Fibroblast of lung (primary cell): ENCODE measurements at regions not wholly inside any gene's neighbourhood (a gene's known extent, or its start where the extent isn't known, plus 50 kb on each side); places are given as distances from the start of the nearest gene placed in this dataset.
A peak's percentile ranks its signal among the peaks of the same experiment; 100 is the strongest.
"Not testable (repeated sequence)": the region's sequence is repeated elsewhere in the genome, so short reads cannot be mapped to it uniquely, and the experiment has no call there.

Source experiments
- DNase-seq, 2 donors: peaks; one replicate each; pipeline versions ENCODE4 v3.0.0 to v3.0.0-alpha.2; 2010; ENCODE audit warnings: low read depth in 2 of 2
- H2AFZ ChIP-seq: 2 replicates; pipeline ENCODE4 v1.5.1; 2012; ENCODE audit warnings: low read length, control low read depth, inconsistent platforms
- H3K27ac ChIP-seq: 2 replicates; pipeline ENCODE4 v1.5.1; 2011; ENCODE audit warnings: low read length, control low read depth; ENCODE audit not compliant: insufficient read depth
- H3K27me3 ChIP-seq: 2 replicates; pipeline ENCODE4 v1.5.1; 2011; ENCODE audit warnings: mild to moderate bottlenecking, low read length; ENCODE audit not compliant: control insufficient read depth, insufficient read depth
- H3K36me3 ChIP-seq: 2 replicates; pipeline ENCODE4 v1.5.1; 2011; ENCODE audit warnings: low read length; ENCODE audit not compliant: control insufficient read depth, insufficient read depth
- H3K4me1 ChIP-seq: 2 replicates; pipeline ENCODE4 v1.5.1; 2011; ENCODE audit warnings: low read length; ENCODE audit not compliant: control insufficient read depth, insufficient read depth; ENCODE audit errors: extremely low read depth
- H3K4me2 ChIP-seq: 2 replicates; pipeline ENCODE4 v1.5.1; 2011; ENCODE audit warnings: low read length, control low read depth; ENCODE audit not compliant: insufficient read depth; ENCODE audit errors: extremely low read depth
- H3K4me3 ChIP-seq, 4 experiments: fragments of 200-600 bp in 1 of 4; sonication (generic) in 1 of 4; replicated peaks in 1 of 4; 2 replicates each; pipeline ENCODE4 v1.5.1; 2011 to 2016; ENCODE audit warnings: low read length in 4 of 4, low read depth in 3 of 4, mild to moderate bottlenecking in 3 of 4, control low read depth in 2 of 4, inconsistent platforms in 1 of 4, mixed read lengths in 1 of 4; ENCODE audit not compliant: insufficient read depth in 1 of 4; ENCODE audit errors: control extremely low read depth in 1 of 4
- H3K79me2 ChIP-seq: 2 replicates; pipeline ENCODE4 v1.5.1; 2012; ENCODE audit warnings: mild to moderate bottlenecking, low read length, inconsistent platforms; ENCODE audit not compliant: control insufficient read depth, insufficient read depth
- H3K9ac ChIP-seq: 2 replicates; pipeline ENCODE4 v1.5.1; 2011; ENCODE audit warnings: mild to moderate bottlenecking, low read length, control low read depth; ENCODE audit not compliant: insufficient read depth
- H3K9me3 ChIP-seq: 2 replicates; pipeline ENCODE4 v1.5.1; 2012; ENCODE audit warnings: low read depth, low read length; ENCODE audit not compliant: control insufficient read depth, insufficient read depth
- H4K20me1 ChIP-seq: 2 replicates; pipeline ENCODE4 v1.5.1; 2011; ENCODE audit warnings: low read length; ENCODE audit not compliant: control insufficient read depth, insufficient read depth; ENCODE audit errors: extremely low read depth
- CTCF ChIP-seq, 2 donors: IDR thresholded peaks in 1 of 2; conservative IDR thresholded peaks in 1 of 2; 1 replicate in 1 of 2; 2 replicates in 1 of 2; pipeline ENCODE4 v1.5.1; 2011 to 2012; ENCODE audit warnings: low read length in 2 of 2, control low read depth in 1 of 2, inconsistent platforms in 1 of 2, low read depth in 1 of 2, mild to moderate bottlenecking in 1 of 2
- EZH2 ChIP-seq: IDR thresholded peaks from 2 replicates; pipeline ENCODE4 v1.5.1; 2012; ENCODE audit warnings: low read length, control low read depth, mild to moderate bottlenecking; ENCODE audit errors: missing control alignments

DNA sequence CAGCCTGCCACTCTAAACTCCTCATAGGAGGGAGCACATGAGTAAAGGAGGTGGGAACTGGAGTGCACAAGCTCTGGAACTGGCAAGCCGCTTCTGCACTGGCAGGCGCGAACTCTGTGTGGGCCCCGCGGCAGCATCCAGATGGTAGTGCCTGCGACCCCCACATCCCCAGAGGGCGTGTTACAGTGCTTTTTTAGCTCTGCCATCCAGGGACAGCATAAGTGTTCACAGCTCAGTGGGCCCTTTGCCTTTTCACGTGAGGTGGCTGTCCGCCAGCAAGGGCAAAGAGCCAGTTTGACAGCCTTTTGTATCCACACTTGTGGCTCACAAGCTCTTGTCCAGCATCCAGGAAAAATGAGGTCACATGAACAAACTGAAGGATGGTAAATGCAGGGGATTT lies 581.6 kb upstream of the DIAPH2 start:
- H3K27me3 ChIP-seq, result no peaks in the 10 kb centered on the region
- no peak for TF ChIP-seq CTCF (conservative IDR thresholded peaks at IDR 0.05 in 1 of 2, IDR thresholded peaks at IDR 0.05 in 1 of 2; ENCODE audit: low read depth in 1 of 2, low read length in 2 of 2)
- no peak for TF ChIP-seq EZH2
- H3K79me2 ChIP-seq, result no peaks in the 10 kb centered on the region
- peak in 1 of 2 donors; percentile 19 for DNase-seq
- H3K4me3 ChIP-seq, result no peak overlapping the region
- H3K36me3 ChIP-seq, result no peaks in the 10 kb centered on the region
- H3K9ac ChIP-seq, result no peak overlapping the region
- no peak overlapping the region for H3K27ac ChIP-seq
- no peak overlapping the region for H3K4me2 ChIP-seq
- H3K9me3 ChIP-seq, result no peaks in the 10 kb centered on the region
- no peak overlapping the region for H2AFZ ChIP-seq
- no peaks in the 10 kb centered on the region for H4K20me1 ChIP-seq
- H3K4me1 ChIP-seq, result no peaks in the 10 kb centered on the region

- H3K36me3 ChIP-seq, result no peaks in the 10 kb centered on the region
- H3K79me2 ChIP-seq, result no peaks in the 10 kb centered on the region
- H4K20me1 ChIP-seq, result no peaks in the 10 kb centered on the region
- TF ChIP-seq CTCF (conservative IDR thresholded peaks at IDR 0.05 in 1 of 2, IDR thresholded peaks at IDR 0.05 in 1 of 2; ENCODE audit: low read depth in 1 of 2, low read length in 2 of 2), result no peak
- no peak for TF ChIP-seq EZH2
- no peak overlapping the region for H2AFZ ChIP-seq
- no peak overlapping the region for H3K4me3 ChIP-seq
- H3K9ac ChIP-seq, result no peak overlapping the region
- DNase-seq, result no peak
- H3K4me2 ChIP-seq, result no peak overlapping the region
- no peaks in the 10 kb centered on the region for H3K9me3 ChIP-seq
- no peaks in the 10 kb centered on the region for H3K4me1 ChIP-seq
- no peak overlapping the region for H3K27ac ChIP-seq
- no peaks in the 10 kb centered on the region for H3K27me3 ChIP-seq
Measured at GRCh38 chrX:96112689-96113088, 572.0 kb upstream of the DIAPH2 start.

GRCh38 chrX:96126182-96126581 lies 558.5 kb upstream of the DIAPH2 start:
- H3K4me2 ChIP-seq, result no peak overlapping the region
- H3K9me3 ChIP-seq, result no peaks in the 10 kb centered on the region
- no peak for DNase-seq
- H3K9ac ChIP-seq, result no peak overlapping the region
- no peaks in the 10 kb centered on the region for H4K20me1 ChIP-seq
- no peaks in the 10 kb centered on the region for H3K4me1 ChIP-seq
- H3K27ac ChIP-seq, result no peak overlapping the region
- no peaks in the 10 kb centered on the region for H3K27me3 ChIP-seq
- no peak for TF ChIP-seq EZH2
- peak in 1 of 2 donors; percentile 14 for TF ChIP-seq CTCF (conservative IDR thresholded peaks at IDR 0.05 in 1 of 2, IDR thresholded peaks at IDR 0.05 in 1 of 2; ENCODE audit: low read depth in 1 of 2, low read length in 2 of 2)
- H3K79me2 ChIP-seq, result no peaks in the 10 kb centered on the region
- H3K4me3 ChIP-seq, result no peak overlapping the region
- no peaks in the 10 kb centered on the region for H3K36me3 ChIP-seq
- no peak overlapping the region for H2AFZ ChIP-seq

GRCh38 chrX:96128058-96128457 lies 556.6 kb upstream of the DIAPH2 start:
- not testable (repeated sequence) for DNase-seq

More at GRCh38 chrX:96128058-96128457, 556.6 kb upstream of the DIAPH2 start:
- not testable (repeated sequence) for H3K36me3 ChIP-seq, H4K20me1 ChIP-seq, H3K9ac ChIP-seq, H3K27ac ChIP-seq, H3K27me3 ChIP-seq, H3K4me1 ChIP-seq, H3K79me2 ChIP-seq, H3K9me3 ChIP-seq, H2AFZ ChIP-seq, H3K4me2 ChIP-seq, H3K4me3 ChIP-seq
